Thymus (tissue), 11 donors: ENCODE measurements at regions not wholly inside any gene's neighbourhood (a gene's known extent, or its start where the extent isn't known, plus 50 kb on each side); places are given as distances from the start of the nearest gene placed in this dataset.
"Not testable (repeated sequence)": the region's sequence is repeated elsewhere in the genome, so short reads cannot be mapped to it uniquely, and the experiment has no call there.

Experiments used
- DNase-seq, 9 donors: peaks; one replicate each; pipeline ENCODE4 v3.0.0-alpha.2; 2013; ENCODE audit warnings: low spot score in 9 of 9, low read depth in 6 of 9, missing footprints in 1 of 9
- H3K27ac ChIP-seq, 2 donors: one replicate each; pipeline ENCODE4 v1.5.1; 2013; ENCODE audit warnings: control low read depth in 1 of 2, low read depth in 1 of 2, low read length in 1 of 2, mild to moderate bottlenecking in 1 of 2, moderate library complexity in 1 of 2
- H3K27me3 ChIP-seq, 2 donors: one replicate each; pipeline ENCODE4 v1.5.1; 2013; ENCODE audit warnings: low read length in 1 of 2; ENCODE audit not compliant: control insufficient read depth in 2 of 2, insufficient read depth in 1 of 2
- H3K36me3 ChIP-seq, 2 donors: one replicate each; pipeline ENCODE4 v1.5.1; 2013; ENCODE audit warnings: low read length in 1 of 2, mild to moderate bottlenecking in 1 of 2, moderate library complexity in 1 of 2; ENCODE audit not compliant: control insufficient read depth in 2 of 2, insufficient read depth in 2 of 2
- H3K4me1 ChIP-seq, 2 donors: one replicate each; pipeline ENCODE4 v1.5.1; 2013; ENCODE audit warnings: low read length in 2 of 2; ENCODE audit not compliant: control insufficient read depth in 2 of 2, insufficient read depth in 2 of 2
- H3K4me3 ChIP-seq, 2 donors: one replicate each; pipeline ENCODE4 v1.5.1; 2013; ENCODE audit warnings: low read length in 2 of 2, control low read depth in 1 of 2, mild to moderate bottlenecking in 1 of 2
- H3K9me3 ChIP-seq, 2 donors: one replicate each; pipeline ENCODE4 v1.5.1; 2013; ENCODE audit warnings: low read length in 1 of 2, mild to moderate bottlenecking in 1 of 2; ENCODE audit not compliant: control insufficient read depth in 2 of 2, insufficient read depth in 1 of 2
- WGBS: extraction: QIAGEN DNeasy Blood & Tissue Kit; methylation state at CpG from one replicate; pipeline ENCODE4 v1.1.7; 2013; 5-methylcytosine and 5-hydroxymethylcytosine counted together
- donor health status: healthy.

DNA sequence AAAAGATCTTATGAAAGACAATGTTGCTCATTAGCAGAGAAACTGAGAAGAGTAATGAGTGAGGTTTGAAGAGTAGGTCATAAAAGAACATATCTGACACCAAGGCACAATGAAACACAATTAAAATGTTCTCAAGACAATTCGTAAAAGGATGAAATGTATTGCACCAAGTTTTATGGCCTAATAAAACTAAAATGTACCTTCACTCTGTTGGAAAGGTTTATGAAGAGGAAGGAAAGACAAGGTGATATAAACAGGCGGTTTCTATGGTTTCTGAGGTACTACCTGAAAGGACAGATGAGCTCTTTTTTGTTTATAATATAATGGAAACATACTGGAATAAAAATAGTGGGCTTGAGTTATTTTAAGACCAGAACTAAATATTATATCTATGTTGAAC, 821.3 kb downstream of the TAF11L14 start:
- Histone ChIP-seq H3K9me3 (no peaks in the 10 kb centered on the region), H3K36me3 (no peaks in the 10 kb centered on the region), H3K27me3 (no peaks in the 10 kb centered on the region), H3K27ac (no peak overlapping the region), H3K4me1 (no peaks in the 10 kb centered on the region), H3K4me3 (no peak overlapping the region)
- no peak for DNase-seq
- WGBS: 90% methylated on average over 2 of the region's 2 CpGs

DNA sequence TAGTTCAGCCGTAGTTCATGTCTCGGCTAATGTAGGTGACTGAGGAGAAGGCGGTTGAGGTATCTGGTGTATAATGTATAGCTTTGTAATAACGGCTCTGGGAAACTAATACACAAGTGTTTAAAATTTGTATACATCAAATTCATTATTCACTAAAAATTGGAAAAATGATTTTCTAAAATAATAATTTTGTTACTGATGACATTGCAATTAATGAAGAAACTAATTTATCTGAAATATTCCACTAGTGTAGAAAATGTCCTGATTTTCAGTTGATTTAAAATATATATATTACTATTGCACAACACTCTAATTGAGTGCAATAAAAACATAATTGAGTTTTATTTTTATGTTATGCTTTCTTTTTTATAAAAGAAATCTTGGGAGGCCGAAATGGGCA, 823.0 kb downstream of the TAF11L14 start:
- Histone ChIP-seq H3K4me3 (no peak overlapping the region), H3K4me1 (no peaks in the 10 kb centered on the region), H3K9me3 (no peaks in the 10 kb centered on the region), H3K36me3 (no peaks in the 10 kb centered on the region), H3K27ac (no peak overlapping the region), H3K27me3 (no peaks in the 10 kb centered on the region)
- 97% methylated on average over 5 of the region's 5 CpGs for WGBS
- DNase-seq: no peak

DNA sequence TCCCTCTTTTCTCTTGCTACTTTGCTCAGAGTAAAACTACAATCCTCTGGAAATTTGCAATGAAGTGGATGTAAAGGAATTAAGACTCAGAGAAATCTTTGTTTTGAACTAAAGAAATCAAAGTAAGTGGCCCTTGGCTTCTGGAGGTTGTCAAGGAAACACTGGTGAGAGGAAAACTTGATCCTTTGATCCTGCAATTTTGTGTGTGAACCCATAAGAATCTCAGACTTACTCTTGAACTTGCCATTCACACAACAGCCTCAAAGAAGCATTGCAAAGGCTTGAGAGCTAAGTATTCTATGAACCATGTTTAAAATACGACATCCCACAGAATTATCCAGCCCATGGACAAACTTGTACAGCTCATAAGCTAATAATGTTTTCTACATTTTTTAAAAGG, 827.5 kb downstream of the TAF11L14 start:
- WGBS: 85% methylated on average over 1 of the region's 1 CpG
- no peaks in the 10 kb centered on the region for H3K27me3 ChIP-seq
- H3K9me3 ChIP-seq: no peaks in the 10 kb centered on the region
- no peak for DNase-seq
- H3K4me3 ChIP-seq: no peak overlapping the region
- no peaks in the 10 kb centered on the region for H3K4me1 ChIP-seq
- no peaks in the 10 kb centered on the region for H3K36me3 ChIP-seq
- no peak overlapping the region for H3K27ac ChIP-seq

DNA sequence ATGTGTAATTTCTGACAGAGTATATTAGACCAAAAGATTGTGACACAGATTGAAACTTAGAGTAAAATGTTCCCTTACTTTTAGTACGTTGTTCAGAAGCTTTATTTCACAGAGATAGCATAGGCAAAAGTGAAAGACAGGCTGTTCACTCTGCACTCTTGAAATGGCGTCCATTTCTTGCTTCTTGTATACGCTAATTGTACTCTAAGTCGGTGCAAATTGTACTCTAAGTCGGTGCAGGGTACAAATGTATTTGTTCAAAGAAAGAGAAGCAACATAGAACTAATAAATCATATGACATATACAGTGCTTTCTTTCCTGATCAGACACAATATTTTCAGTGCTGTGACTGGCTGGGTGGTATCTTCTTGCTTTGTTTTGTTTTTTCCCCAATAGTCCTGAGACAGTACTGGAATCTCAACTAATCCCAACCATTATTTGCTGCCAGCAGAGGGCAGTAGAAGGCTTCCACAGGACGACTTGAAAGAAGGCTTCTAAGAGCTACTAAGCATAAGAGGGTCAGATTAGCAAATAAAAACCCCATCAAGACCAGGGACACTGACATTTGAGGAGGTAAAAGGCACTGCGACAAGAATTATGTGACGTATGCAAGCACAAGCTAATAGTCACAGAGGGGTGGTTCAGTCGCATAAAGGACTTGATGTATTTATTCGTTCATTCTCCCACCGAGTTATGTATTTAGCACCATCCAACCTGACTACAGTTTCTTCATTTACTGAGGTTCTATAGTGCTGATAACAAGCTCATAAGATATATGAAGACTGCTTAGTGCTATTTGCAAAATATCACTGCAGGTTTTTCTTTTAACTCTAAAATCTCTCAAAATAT, 831.8 kb downstream of the TAF11L14 start:
- peak in 2 of 9 donors; percentile 13 to 28 for DNase-seq
- Histone ChIP-seq H3K36me3 (no peaks in the 10 kb centered on the region), H3K27me3 (no peaks in the 10 kb centered on the region), H3K27ac (no peak overlapping the region), H3K4me3 (no peak overlapping the region), H3K4me1 (no peaks in the 10 kb centered on the region), H3K9me3 (no peaks in the 10 kb centered on the region)
- 74% methylated on average over 11 of the region's 11 CpGs for WGBS

DNA sequence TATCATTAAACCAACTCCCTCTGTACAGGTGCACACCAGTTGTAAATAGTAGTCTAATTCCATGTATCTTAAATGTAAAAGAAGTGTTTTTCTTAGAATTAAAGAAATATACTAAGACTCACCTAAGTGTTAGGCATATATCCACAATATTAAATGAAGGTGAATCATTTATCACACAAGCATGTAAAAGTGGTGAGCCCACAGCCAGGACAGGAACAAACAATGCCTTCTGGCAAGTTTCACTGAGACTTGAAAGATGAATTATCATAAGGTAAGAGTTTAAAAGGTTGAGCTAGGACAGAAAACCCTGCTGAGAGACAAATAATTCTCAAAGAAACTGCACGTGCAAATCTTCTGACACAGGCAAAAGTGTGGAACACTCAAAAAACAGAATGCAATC, 832.5 kb downstream of the TAF11L14 start:
- H3K27ac ChIP-seq: no peak overlapping the region
- 89% methylated on average over 1 of the region's 1 CpG for WGBS
- no peak overlapping the region for H3K4me3 ChIP-seq
- H3K36me3 ChIP-seq: no peaks in the 10 kb centered on the region
- no peaks in the 10 kb centered on the region for H3K27me3 ChIP-seq
- H3K4me1 ChIP-seq: no peaks in the 10 kb centered on the region
- no peak for DNase-seq
- no peaks in the 10 kb centered on the region for H3K9me3 ChIP-seq

DNA sequence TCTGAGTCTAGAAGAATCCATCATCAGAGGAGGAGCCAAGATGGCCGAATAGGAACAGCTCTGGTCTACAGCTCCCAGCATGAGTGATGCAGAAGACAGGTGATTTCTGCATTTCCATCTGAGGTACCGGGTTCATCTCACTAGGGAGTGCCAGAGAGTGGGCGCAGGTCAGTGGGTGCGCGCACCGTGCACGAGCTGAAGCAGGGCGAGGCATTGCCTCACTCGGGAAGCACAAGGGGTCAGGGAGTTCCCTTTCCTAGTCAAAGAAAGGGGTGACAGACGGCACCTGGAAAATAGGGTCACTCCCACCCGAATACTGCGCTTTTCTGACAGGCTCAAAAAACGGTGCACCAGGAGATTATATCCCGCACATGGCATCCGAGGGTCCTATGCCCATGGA, 837.5 kb downstream of the TAF11L14 start:
- H3K9me3 ChIP-seq, H3K4me3 ChIP-seq, H3K36me3 ChIP-seq, H3K27me3 ChIP-seq, DNase-seq, H3K27ac ChIP-seq, H3K4me1 ChIP-seq: not testable (repeated sequence)
- WGBS: 94% methylated on average over 15 of the region's 15 CpGs

DNA sequence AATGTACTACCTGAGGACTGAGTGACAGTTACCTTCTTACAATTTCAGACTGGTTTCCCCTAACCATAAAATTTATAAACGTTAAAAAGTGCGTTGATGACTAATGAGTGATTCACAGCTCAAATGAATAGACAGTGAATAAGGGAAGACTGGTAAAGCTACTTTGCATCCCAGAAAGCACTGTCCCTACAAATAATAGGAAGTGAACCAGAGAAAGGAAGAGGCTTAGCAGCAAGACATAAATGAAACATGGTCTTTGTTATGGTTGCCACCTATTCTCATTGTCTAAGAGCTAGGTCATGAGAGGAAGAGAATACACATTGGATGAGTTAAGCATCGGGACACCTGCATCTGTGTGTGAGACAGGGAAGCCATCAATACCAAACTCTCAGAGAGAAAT, 849.2 kb downstream of the TAF11L14 start:
- H3K36me3 ChIP-seq: no peaks in the 10 kb centered on the region

DNA sequence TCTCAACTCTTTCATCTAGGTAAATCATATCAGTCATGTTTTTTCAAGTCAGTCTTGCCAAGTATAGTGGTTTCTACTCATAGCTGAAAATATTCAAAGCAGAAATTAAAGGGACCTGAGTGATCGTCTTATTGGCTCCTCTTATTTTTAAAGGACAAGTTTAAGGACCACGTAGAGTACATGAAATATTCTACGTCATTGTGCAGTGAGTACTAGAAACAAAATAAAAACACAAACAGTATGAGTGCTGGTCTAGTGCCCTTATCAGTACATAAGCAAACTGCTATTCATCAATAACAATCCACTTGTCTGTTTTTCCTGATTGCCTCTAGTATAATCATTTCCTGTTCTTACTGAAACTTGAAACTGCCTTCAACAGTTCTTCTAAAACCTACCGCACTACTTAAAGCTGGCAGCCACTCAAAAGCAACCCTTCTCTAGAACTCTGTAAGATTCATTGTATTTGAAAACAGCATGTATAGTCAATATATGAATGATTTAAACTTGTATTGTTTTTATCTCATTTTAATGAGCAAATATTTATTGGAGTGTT, 853.7 kb downstream of the TAF11L14 start:
- H3K27ac ChIP-seq: no peak overlapping the region
- no peaks in the 10 kb centered on the region for H3K27me3 ChIP-seq
- H3K36me3 ChIP-seq: no peaks in the 10 kb centered on the region
- H3K4me1 ChIP-seq: no peaks in the 10 kb centered on the region
- WGBS: 70% methylated on average over 4 of the region's 4 CpGs
- no peak for DNase-seq
- H3K9me3 ChIP-seq: no peaks in the 10 kb centered on the region
- H3K4me3 ChIP-seq: no peak overlapping the region

More for the DNA sequence above, 849.2 kb downstream of the TAF11L14 start:
- DNase-seq: no peak
- 60% methylated on average over 3 of the region's 3 CpGs for WGBS
- no peaks in the 10 kb centered on the region for H3K27me3 ChIP-seq
- H3K27ac ChIP-seq: no peak overlapping the region
- H3K4me1 ChIP-seq: no peaks in the 10 kb centered on the region
- no peak overlapping the region for H3K4me3 ChIP-seq
- H3K9me3 ChIP-seq: no peaks in the 10 kb centered on the region

DNA sequence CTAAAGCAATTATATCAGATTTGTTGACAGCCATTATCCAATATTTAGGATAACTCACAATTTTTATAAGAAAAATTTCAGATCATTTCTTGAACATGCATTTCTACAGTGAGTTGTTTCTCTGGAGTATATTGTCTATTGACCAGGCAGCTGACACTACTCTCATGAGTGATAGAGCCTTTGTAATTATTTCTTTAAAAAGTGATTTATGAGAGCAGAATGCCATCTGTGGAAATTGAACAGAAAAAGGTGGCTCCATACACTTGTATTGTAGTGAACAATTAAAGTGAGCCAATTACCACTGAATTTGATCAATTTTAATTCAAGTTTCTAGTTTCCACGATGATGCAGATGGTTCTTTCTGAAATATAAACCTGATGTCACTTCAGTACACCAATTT, 855.4 kb downstream of the TAF11L14 start:
- Histone ChIP-seq H3K9me3 (no peaks in the 10 kb centered on the region), H3K36me3 (no peaks in the 10 kb centered on the region), H3K27me3 (no peaks in the 10 kb centered on the region), H3K27ac (no peak overlapping the region), H3K4me1 (no peaks in the 10 kb centered on the region), H3K4me3 (no peak overlapping the region)
- DNase-seq: no peak
- WGBS: 72% methylated on average over 1 of the region's 1 CpG
